ENCODE measurements at regions not wholly inside any gene's neighbourhood (a gene's known extent, or its start where the extent isn't known, plus 50 kb on each side); places are given as distances from the start of the nearest gene placed in this dataset.

DNA sequence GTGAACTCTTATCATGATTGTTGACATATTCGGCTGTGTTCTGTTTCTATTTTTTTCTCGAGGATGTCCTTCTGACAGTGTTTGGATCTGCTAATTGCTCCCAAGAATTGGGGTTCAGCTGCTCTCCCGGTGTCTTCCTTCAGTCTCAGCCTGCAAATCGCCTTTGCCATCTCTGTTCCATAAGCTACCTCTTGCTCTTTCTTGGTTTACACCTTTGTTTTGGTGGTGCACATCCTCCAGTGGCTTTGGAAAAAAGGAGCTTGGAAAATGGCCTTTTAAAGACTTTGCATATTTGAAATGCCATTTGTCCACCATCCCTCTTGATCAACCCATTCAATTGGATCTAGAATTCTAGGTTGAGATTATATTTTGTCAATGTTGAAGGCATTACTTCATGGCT is 137.2 kb downstream of the URI1 start:
- Histone ChIP-seq H3K9me3 (replicated peaks; ENCODE audit: control insufficient read depth, insufficient read depth, low read depth, low read length) (no peaks in the 10 kb centered on the region), H3K4me1 (replicated peaks in 1 of 2; ENCODE audit: control insufficient read depth in 2 of 2, insufficient read depth in 2 of 2, low read length in 2 of 2) (no peaks in the 10 kb centered on the region), H3K36me3 (ENCODE audit: control insufficient read depth, insufficient read depth, low read length) (no peaks in the 10 kb centered on the region), H3K9ac (ENCODE audit: insufficient read depth in 1 of 2, low read depth in 2 of 2, low read length in 2 of 2) (no peak overlapping the region), H3K27ac (ENCODE audit: extremely low read depth, low read depth, low read length) (no peak overlapping the region), H3K79me2 (ENCODE audit: control insufficient read depth, insufficient read depth, low read length) (no peaks in the 10 kb centered on the region), H3K27me3 (ENCODE audit: control insufficient read depth in 2 of 2, insufficient read depth in 2 of 2, low read length in 2 of 2) (peaks cover 15 to 57% of the 10 kb centered on the region in 2 experiments), H3K4me2 (ENCODE audit: insufficient read depth, low read length) (no peak overlapping the region), H2AFZ (ENCODE audit: low read depth, low read length) (no peak overlapping the region), H3K4me3 (no peak overlapping the region), H4K20me1 (replicated peaks; ENCODE audit: control insufficient read depth, insufficient read depth, low read length) (no peaks in the 10 kb centered on the region; the same call in 1 of the 2 replicates), H3K9me1 (ENCODE audit: control insufficient read depth, insufficient read depth, low read length) (no peaks in the 10 kb centered on the region)
- DNase-seq (ENCODE audit: extremely low read depth in 1 of 4, low spot score in 3 of 4) = no peak
- intact Hi-C loops (cut with micrococcal nuclease) = no loop called here
- no TSS peak for BruUV-seq (replicated peaks)
- no peak for ATAC-seq
- no peak for FAIRE-seq
- ChIA-PET POLR2A (interaction anchor here (0.5 to 1.1 kb wide), 2 partner anchors 9 to 226 kb away, joined by 3 read pairs; no protein-coding TSS in a partner anchor), CTCF (ENCODE audit: low intra/inter-chr PET ratio) (no interaction called here)
- WGBS (ENCODE audit: insufficient coverage, low coverage, missing lambda C conversion rate) = 0% methylated on average over 4 of the region's 4 CpGs
- in situ Hi-C loops (cut with MboI) = no loop called here
- TF ChIP-seq BDP1 (IDR thresholded peaks at IDR 0.05; ENCODE audit: insufficient read depth, insufficient read length) = no peak
- no peak for TF ChIP-seq ZNF668 (CRISPR knock-in tag; IDR thresholded peaks at IDR 0.05)
- no peak for TF ChIP-seq NUFIP1 (IDR thresholded peaks at IDR 0.05; ENCODE audit: partially characterized antibody)
- no peak for TF ChIP-seq ETV6 (IDR thresholded peaks at IDR 0.05; ENCODE audit: borderline replicate concordance in 1 of 2, low read depth in 2 of 2, low read length in 1 of 2)
- TF ChIP-seq ETV6 (CRISPR knock-in tag; IDR thresholded peaks at IDR 0.05; ENCODE audit: borderline replicate concordance) = no peak
- TF ChIP-seq, protein P1, sequence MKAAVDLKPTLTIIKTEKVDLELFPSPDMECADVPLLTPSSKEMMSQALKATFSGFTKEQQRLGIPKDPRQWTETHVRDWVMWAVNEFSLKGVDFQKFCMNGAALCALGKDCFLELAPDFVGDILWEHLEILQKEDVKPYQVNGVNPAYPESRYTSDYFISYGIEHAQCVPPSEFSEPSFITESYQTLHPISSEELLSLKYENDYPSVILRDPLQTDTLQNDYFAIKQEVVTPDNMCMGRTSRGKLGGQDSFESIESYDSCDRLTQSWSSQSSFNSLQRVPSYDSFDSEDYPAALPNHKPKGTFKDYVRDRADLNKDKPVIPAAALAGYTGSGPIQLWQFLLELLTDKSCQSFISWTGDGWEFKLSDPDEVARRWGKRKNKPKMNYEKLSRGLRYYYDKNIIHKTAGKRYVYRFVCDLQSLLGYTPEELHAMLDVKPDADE (conservative IDR thresholded peaks at IDR 0.05; ENCODE audit: control insufficient read depth, low read depth, low read length) = no peak
- TF ChIP-seq, protein P2, sequence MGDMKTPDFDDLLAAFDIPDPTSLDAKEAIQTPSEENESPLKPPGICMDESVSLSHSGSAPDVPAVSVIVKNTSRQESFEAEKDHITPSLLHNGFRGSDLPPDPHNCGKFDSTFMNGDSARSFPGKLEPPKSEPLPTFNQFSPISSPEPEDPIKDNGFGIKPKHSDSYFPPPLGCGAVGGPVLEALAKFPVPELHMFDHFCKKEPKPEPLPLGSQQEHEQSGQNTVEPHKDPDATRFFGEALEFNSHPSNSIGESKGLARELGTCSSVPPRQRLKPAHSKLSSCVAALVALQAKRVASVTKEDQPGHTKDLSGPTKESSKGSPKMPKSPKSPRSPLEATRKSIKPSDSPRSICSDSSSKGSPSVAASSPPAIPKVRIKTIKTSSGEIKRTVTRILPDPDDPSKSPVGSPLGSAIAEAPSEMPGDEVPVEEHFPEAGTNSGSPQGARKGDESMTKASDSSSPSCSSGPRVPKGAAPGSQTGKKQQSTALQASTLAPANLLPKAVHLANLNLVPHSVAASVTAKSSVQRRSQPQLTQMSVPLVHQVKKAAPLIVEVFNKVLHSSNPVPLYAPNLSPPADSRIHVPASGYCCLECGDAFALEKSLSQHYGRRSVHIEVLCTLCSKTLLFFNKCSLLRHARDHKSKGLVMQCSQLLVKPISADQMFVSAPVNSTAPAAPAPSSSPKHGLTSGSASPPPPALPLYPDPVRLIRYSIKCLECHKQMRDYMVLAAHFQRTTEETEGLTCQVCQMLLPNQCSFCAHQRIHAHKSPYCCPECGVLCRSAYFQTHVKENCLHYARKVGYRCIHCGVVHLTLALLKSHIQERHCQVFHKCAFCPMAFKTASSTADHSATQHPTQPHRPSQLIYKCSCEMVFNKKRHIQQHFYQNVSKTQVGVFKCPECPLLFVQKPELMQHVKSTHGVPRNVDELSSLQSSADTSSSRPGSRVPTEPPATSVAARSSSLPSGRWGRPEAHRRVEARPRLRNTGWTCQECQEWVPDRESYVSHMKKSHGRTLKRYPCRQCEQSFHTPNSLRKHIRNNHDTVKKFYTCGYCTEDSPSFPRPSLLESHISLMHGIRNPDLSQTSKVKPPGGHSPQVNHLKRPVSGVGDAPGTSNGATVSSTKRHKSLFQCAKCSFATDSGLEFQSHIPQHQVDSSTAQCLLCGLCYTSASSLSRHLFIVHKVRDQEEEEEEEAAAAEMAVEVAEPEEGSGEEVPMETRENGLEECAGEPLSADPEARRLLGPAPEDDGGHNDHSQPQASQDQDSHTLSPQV (IDR thresholded peaks at IDR 0.05) = no peak
- no peak for TF ChIP-seq TEAD2 (tag; IDR thresholded peaks at IDR 0.05)
- no peak for TF ChIP-seq TAF15 (IDR thresholded peaks at IDR 0.05; ENCODE audit: low read depth, low read length)
- TF ChIP-seq E2F3 (CRISPR knock-in tag; IDR thresholded peaks at IDR 0.05) = no peak
- no peak for TF ChIP-seq MED1 (CRISPR knock-in tag; IDR thresholded peaks at IDR 0.05; ENCODE audit: borderline replicate concordance)
- no peak for TF ChIP-seq RBFOX2 (IDR thresholded peaks at IDR 0.05; ENCODE audit: low read depth, low read length)
- TF ChIP-seq NR4A1 (CRISPR knock-in tag; IDR thresholded peaks at IDR 0.05) = no peak
- no peak for TF ChIP-seq NR4A1 (tag; IDR thresholded peaks at IDR 0.05)
- TF ChIP-seq, protein P3, sequence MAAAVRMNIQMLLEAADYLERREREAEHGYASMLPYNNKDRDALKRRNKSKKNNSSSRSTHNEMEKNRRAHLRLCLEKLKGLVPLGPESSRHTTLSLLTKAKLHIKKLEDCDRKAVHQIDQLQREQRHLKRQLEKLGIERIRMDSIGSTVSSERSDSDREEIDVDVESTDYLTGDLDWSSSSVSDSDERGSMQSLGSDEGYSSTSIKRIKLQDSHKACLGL (CRISPR knock-in tag; IDR thresholded peaks at IDR 0.05; ENCODE audit: borderline replicate concordance, poor library complexity, severe bottlenecking) = no peak
- no peak for TF ChIP-seq ZNF699 (CRISPR knock-in tag; IDR thresholded peaks at IDR 0.05; ENCODE audit: insufficient replicate concordance)

Data from K562 (cell line).